ENCODE measurements at regions not wholly inside any gene's neighbourhood (a gene's known extent, or its start where the extent isn't known, plus 50 kb on each side); places are given as distances from the start of the nearest gene placed in this dataset.

GRCh38 chr1:83641206-83641658, 357.7 kb downstream of the TTLL7 start:
- no peak for TF ChIP-seq EZH2 (IDR thresholded peaks at IDR 0.05; ENCODE audit: borderline replicate concordance, control insufficient read depth, low read depth, low read length)
- no peak for TF ChIP-seq BCLAF1 (IDR thresholded peaks at IDR 0.05)
- no peak for TF ChIP-seq NRF1 (conservative IDR thresholded peaks at IDR 0.05; ENCODE audit: low read depth, low read length)
